ENCODE measurements at regions not wholly inside any gene's neighbourhood (a gene's known extent, or its start where the extent isn't known, plus 50 kb on each side); places are given as distances from the start of the nearest gene placed in this dataset.

- Histone ChIP-seq H3K27ac (no peak overlapping the region), H3K9me3 (no peaks in the 10 kb centered on the region), H3K4me3 (no peak overlapping the region), H3K4me1 (no peaks in the 10 kb centered on the region), H3K27me3 (no peaks in the 10 kb centered on the region), H3K36me3 (no peaks in the 10 kb centered on the region)
- no peak for DNase-seq (ENCODE audit: low spot score in 2 of 2)
- TF ChIP-seq POLR2A (IDR thresholded peaks at IDR 0.05) (no peak), POLR2AphosphoS5 (IDR thresholded peaks at IDR 0.05) (no peak)
- TF ChIP-seq, protein P1, sequence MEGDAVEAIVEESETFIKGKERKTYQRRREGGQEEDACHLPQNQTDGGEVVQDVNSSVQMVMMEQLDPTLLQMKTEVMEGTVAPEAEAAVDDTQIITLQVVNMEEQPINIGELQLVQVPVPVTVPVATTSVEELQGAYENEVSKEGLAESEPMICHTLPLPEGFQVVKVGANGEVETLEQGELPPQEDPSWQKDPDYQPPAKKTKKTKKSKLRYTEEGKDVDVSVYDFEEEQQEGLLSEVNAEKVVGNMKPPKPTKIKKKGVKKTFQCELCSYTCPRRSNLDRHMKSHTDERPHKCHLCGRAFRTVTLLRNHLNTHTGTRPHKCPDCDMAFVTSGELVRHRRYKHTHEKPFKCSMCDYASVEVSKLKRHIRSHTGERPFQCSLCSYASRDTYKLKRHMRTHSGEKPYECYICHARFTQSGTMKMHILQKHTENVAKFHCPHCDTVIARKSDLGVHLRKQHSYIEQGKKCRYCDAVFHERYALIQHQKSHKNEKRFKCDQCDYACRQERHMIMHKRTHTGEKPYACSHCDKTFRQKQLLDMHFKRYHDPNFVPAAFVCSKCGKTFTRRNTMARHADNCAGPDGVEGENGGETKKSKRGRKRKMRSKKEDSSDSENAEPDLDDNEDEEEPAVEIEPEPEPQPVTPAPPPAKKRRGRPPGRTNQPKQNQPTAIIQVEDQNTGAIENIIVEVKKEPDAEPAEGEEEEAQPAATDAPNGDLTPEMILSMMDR (IDR thresholded peaks at IDR 0.05) = no peak
- intact Hi-C loops (cut with DNase I; ENCODE audit: low total_unique reads) = no loop called here
Observed at GRCh38 chr7:116310141-116310540, 99.8 kb downstream of the TES start.

DNA sequence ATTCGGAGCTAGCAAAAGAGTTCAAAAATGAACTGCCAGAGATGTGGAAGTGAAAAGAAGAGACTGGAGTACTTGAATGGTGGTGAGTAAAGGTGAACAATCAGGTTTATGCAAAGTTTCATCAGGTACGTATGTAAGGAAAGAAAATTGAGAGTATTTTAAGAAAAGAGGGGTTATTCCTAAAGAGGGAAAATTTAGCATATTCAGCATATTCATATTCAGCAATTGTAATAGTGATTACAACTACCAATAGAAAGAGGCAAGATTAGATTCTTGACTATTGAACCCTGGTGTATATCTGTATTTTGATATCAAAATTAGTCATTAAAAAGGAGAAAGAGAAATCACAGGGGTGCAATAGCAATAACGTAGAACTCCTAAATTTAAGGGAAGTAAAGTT lies 100.9 kb downstream of the TES start:
- Histone ChIP-seq H3K4me1 (no peaks in the 10 kb centered on the region), H3K27me3 (no peaks in the 10 kb centered on the region), H3K9me3 (no peaks in the 10 kb centered on the region), H3K27ac (no peak overlapping the region), H3K36me3 (no peaks in the 10 kb centered on the region), H3K4me3 (no peak overlapping the region)
- intact Hi-C loops (cut with DNase I; ENCODE audit: low total_unique reads) = no loop called here
- DNase-seq (ENCODE audit: low spot score in 2 of 2) = no peak
- TF ChIP-seq POLR2A (IDR thresholded peaks at IDR 0.05) (no peak), POLR2AphosphoS5 (IDR thresholded peaks at IDR 0.05) (no peak)
- TF ChIP-seq, protein P1 (IDR thresholded peaks at IDR 0.05) = no peak

- Histone ChIP-seq H3K36me3 (no peaks in the 10 kb centered on the region), H3K27ac (no peak overlapping the region), H3K4me3 (no peak overlapping the region), H3K9me3 (no peaks in the 10 kb centered on the region), H3K4me1 (no peaks in the 10 kb centered on the region), H3K27me3 (no peaks in the 10 kb centered on the region)
- TF ChIP-seq, protein P1 (IDR thresholded peaks at IDR 0.05) = no peak
- TF ChIP-seq POLR2A (IDR thresholded peaks at IDR 0.05) (no peak), POLR2AphosphoS5 (IDR thresholded peaks at IDR 0.05) (no peak)
- no peak for DNase-seq (ENCODE audit: low spot score in 2 of 2)
- intact Hi-C loops (cut with DNase I; ENCODE audit: low total_unique reads) = no loop called here
Observed at GRCh38 chr7:116311816-116312471, 101.6 kb downstream of the TES start.

DNA sequence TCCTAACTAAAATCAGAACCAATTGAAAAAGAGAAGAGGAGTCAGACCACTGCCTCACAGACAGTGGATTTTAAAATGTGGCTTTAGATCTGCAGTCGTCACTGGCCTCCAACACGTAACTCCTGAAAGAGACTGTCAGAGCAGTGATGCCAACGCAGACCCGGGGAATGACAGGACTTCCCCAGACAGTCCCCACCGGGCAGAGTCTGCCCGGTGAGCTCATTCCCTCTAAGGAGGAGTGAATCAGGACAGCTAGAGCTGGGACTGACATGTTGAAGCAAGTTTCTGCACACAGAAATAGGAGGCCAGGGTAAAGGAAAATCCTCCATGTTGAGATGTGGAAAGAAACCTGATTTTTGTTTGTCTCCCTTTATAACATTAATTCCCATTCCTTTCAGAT lies 105.0 kb downstream of the TES start:
- no peaks in the 10 kb centered on the region for H3K4me1 ChIP-seq
- intact Hi-C loops (cut with DNase I; ENCODE audit: low total_unique reads) = no loop called here
- H3K36me3 ChIP-seq = no peaks in the 10 kb centered on the region
- no peak overlapping the region for H3K4me3 ChIP-seq
- no peaks in the 10 kb centered on the region for H3K27me3 ChIP-seq
- no peak overlapping the region for H3K27ac ChIP-seq
- no peak for DNase-seq (ENCODE audit: low spot score in 2 of 2)
- TF ChIP-seq, protein P1 (IDR thresholded peaks at IDR 0.05) = no peak
- TF ChIP-seq POLR2AphosphoS5 (IDR thresholded peaks at IDR 0.05) = no peak
- TF ChIP-seq POLR2A (IDR thresholded peaks at IDR 0.05) = no peak
- no peaks in the 10 kb centered on the region for H3K9me3 ChIP-seq

DNA sequence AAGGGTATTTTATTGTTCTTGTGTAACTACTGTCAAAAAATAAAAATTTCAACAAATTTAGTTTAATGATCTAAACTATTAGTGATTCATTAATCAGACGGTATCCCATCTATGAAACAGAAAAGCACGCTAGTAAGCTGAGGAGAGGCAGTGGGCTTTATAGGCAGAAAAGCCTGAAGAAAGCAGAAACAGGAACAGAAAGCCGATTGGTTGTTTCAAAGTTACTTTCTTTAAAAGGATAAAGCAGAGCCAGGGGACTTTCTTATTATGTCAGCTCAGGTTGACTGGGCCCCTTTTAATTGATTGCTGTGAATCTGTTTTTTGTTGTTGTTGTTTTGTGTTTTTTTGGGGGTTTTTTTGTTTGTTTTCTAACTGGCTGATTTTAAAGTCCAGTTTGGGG lies 105.5 kb downstream of the TES start:
- Histone ChIP-seq H3K4me3 (no peak overlapping the region), H3K27me3 (no peaks in the 10 kb centered on the region), H3K9me3 (no peaks in the 10 kb centered on the region), H3K36me3 (no peaks in the 10 kb centered on the region), H3K4me1 (no peaks in the 10 kb centered on the region), H3K27ac (peak overlapping the region in 1 of 2 donors; percentile 64)
- DNase-seq (ENCODE audit: low spot score in 2 of 2) = no peak
- TF ChIP-seq, protein P1 (IDR thresholded peaks at IDR 0.05) = no peak
- TF ChIP-seq POLR2AphosphoS5 (IDR thresholded peaks at IDR 0.05) (no peak), POLR2A (IDR thresholded peaks at IDR 0.05) (no peak)
- intact Hi-C loops (cut with DNase I; ENCODE audit: low total_unique reads) = no loop called here
